ENCODE measurements at regions not wholly inside any gene's neighbourhood (a gene's known extent, or its start where the extent isn't known, plus 50 kb on each side); places are given as distances from the start of the nearest gene placed in this dataset.

DNA sequence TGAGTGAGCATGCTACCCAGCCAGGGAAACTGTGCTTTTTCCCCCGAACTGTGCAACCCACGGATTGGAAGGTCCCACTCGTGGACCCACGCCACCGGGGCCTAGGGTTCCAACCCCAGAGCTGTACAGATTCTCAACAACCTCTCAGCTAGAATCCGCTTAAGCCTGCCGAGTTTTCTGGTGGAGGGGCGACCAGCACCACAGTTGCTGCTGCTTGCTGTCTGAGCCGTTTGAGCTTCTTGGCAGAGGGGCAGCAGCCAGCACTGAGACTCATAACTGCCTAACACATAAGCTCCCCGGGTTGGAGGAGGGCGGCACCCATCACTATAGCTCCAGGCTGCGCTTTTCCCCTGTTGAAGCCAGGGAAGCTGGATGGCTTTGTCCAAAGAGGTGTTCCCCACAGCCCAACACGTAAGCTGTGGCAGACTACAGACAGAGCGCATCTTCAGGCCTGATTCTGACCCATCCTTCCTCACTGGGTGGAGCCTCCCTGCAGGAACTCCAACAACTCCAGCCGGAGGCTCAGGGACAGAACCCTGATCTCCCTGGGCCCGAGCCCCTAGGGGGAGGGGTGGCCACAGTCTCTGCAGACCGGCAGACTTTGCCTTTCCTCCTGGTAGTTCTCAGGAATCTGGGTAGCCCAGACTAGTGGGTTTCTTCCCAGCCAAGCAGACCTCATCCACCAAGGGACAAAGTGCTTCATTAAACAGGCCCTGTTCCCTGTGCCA lies 871.6 kb downstream of the SLITRK6 start:
- no peak for TF ChIP-seq EZH2 (IDR thresholded peaks at IDR 0.05; ENCODE audit: insufficient read depth, poor library complexity, severe bottlenecking)
- no peak for TF ChIP-seq EZH2phosphoT487 (IDR thresholded peaks at IDR 0.05; ENCODE audit: insufficient read depth, low read depth)
